HFFc6 (cell line): ENCODE measurements at regions not wholly inside any gene's neighbourhood (a gene's known extent, or its start where the extent isn't known, plus 50 kb on each side); places are given as distances from the start of the nearest gene placed in this dataset.

ENCODE experiments used
- DNase-seq: peaks from one replicate; pipeline ENCODE4 v3.0.0-alpha.2; 2018
- H3K27ac Mint-ChIP-seq: 2 replicates; pipeline ENCODE4 v1.8.0; 2020; ENCODE audit warnings: mild to moderate bottlenecking, mixed read lengths
- H3K27me3 Mint-ChIP-seq: 2 replicates; pipeline ENCODE4 v1.8.0; 2021; ENCODE audit warnings: mild to moderate bottlenecking, moderate library complexity, mixed read lengths; ENCODE audit not compliant: insufficient read depth
- H3K36me3 Mint-ChIP-seq: 2 replicates; pipeline ENCODE4 v1.8.0; 2021; ENCODE audit warnings: low read depth, mixed read lengths
- H3K4me1 Mint-ChIP-seq: 2 replicates; pipeline ENCODE4 v1.8.0; 2020; ENCODE audit warnings: low read depth, mixed read lengths
- H3K4me3 Mint-ChIP-seq: 2 replicates; pipeline ENCODE4 v1.8.0; 2020; ENCODE audit warnings: mild to moderate bottlenecking, moderate library complexity, mixed read lengths
- H3K9me3 Mint-ChIP-seq: 2 replicates; pipeline ENCODE4 v1.8.0; 2020; ENCODE audit warnings: mild to moderate bottlenecking, mixed read lengths
- CTCF ChIP-seq: fragments of 200-600 bp; sonication (generic); IDR thresholded peaks from 2 replicates; pipeline ENCODE4 v1.5.0; 2021; ENCODE audit warnings: antibody characterized with exemption, mild to moderate bottlenecking

- Mint-ChIP-seq H3K9me3 (peaks cover 25% of the 10 kb centered on the region), H3K4me3 (no peak overlapping the region), H3K27ac (no peak overlapping the region), H3K27me3 (no peaks in the 10 kb centered on the region), H3K4me1 (no peaks in the 10 kb centered on the region), H3K36me3 (no peaks in the 10 kb centered on the region; the same call in 1 of the 2 replicates)
- TF ChIP-seq CTCF, result no peak
- DNase-seq, result no peak
These were observed 87.0 kb upstream of the ZC3H11B start for GRCh38 chr1:219699870-219700269.

- H3K27ac Mint-ChIP-seq, result no peak overlapping the region
- DNase-seq, result no peak
- H3K36me3 Mint-ChIP-seq, result no peaks in the 10 kb centered on the region; the same call in 1 of the 2 replicates
- TF ChIP-seq CTCF, result no peak
- no peaks in the 10 kb centered on the region for H3K27me3 Mint-ChIP-seq
- no peak overlapping the region for H3K4me3 Mint-ChIP-seq
- H3K4me1 Mint-ChIP-seq, result no peaks in the 10 kb centered on the region
- H3K9me3 Mint-ChIP-seq, result peaks cover 32% of the 10 kb centered on the region
These were observed 84.8 kb upstream of the ZC3H11B start for GRCh38 chr1:219697682-219698081.

- no peak overlapping the region for H3K4me3 Mint-ChIP-seq
- no peaks in the 10 kb centered on the region for H3K36me3 Mint-ChIP-seq
- no peak for TF ChIP-seq CTCF
- no peak for DNase-seq
- no peaks in the 10 kb centered on the region for H3K4me1 Mint-ChIP-seq
- no peaks in the 10 kb centered on the region for H3K27me3 Mint-ChIP-seq
- H3K27ac Mint-ChIP-seq, result no peak overlapping the region
- H3K9me3 Mint-ChIP-seq, result peaks cover 25% of the 10 kb centered on the region
These were observed 80.1 kb upstream of the ZC3H11B start for GRCh38 chr1:219692981-219693380.

- no peaks in the 10 kb centered on the region for H3K27me3 Mint-ChIP-seq
- no peak for TF ChIP-seq CTCF
- H3K4me1 Mint-ChIP-seq, result no peaks in the 10 kb centered on the region
- DNase-seq, result no peak
- no peak overlapping the region for H3K27ac Mint-ChIP-seq
- peaks cover 17% of the 10 kb centered on the region for H3K9me3 Mint-ChIP-seq
- H3K36me3 Mint-ChIP-seq, result no peaks in the 10 kb centered on the region
- no peak overlapping the region for H3K4me3 Mint-ChIP-seq
These were observed 76.9 kb upstream of the ZC3H11B start for GRCh38 chr1:219689774-219690173.

GRCh38 chr1:219687779-219688178, 74.9 kb upstream of the ZC3H11B start:
- Mint-ChIP-seq H3K9me3 (peaks cover 13% of the 10 kb centered on the region), H3K4me3 (no peak overlapping the region), H3K27me3 (no peaks in the 10 kb centered on the region), H3K4me1 (no peaks in the 10 kb centered on the region), H3K36me3 (no peaks in the 10 kb centered on the region), H3K27ac (no peak overlapping the region)
- no peak for DNase-seq
- no peak for TF ChIP-seq CTCF

GRCh38 chr1:219686171-219686570, 73.3 kb upstream of the ZC3H11B start:
- H3K4me1 Mint-ChIP-seq, result no peaks in the 10 kb centered on the region
- no peak overlapping the region for H3K27ac Mint-ChIP-seq
- H3K27me3 Mint-ChIP-seq, result no peaks in the 10 kb centered on the region
- H3K4me3 Mint-ChIP-seq, result no peak overlapping the region
- no peaks in the 10 kb centered on the region for H3K36me3 Mint-ChIP-seq
- DNase-seq, result no peak
- TF ChIP-seq CTCF, result no peak
- H3K9me3 Mint-ChIP-seq, result peaks cover 18% of the 10 kb centered on the region
